IPS-18c (cell line): ENCODE measurements at regions not wholly inside any gene's neighbourhood (a gene's known extent, or its start where the extent isn't known, plus 50 kb on each side); places are given as distances from the start of the nearest gene placed in this dataset.

Source experiments
- H3K4me3 ChIP-seq: 2 replicates; pipeline ENCODE4 v1.7.0; 2013; ENCODE audit warnings: low read depth, mild to moderate bottlenecking, low read length, moderate library complexity; ENCODE audit not compliant: insufficient read depth
- H3K9me3 ChIP-seq: one replicate; pipeline ENCODE4 v1.6.1; 2013; ENCODE audit warnings: mild to moderate bottlenecking, low read length, moderate library complexity; ENCODE audit not compliant: control insufficient read depth, insufficient read depth

GRCh38 chr16:85390511-85391174 lies 222.5 kb upstream of the GSE1 start:
- H3K4me3 ChIP-seq = no peak overlapping the region
- H3K9me3 ChIP-seq = no peaks in the 10 kb centered on the region

GRCh38 chr16:85391175-85391707 lies 221.9 kb upstream of the GSE1 start:
- Histone ChIP-seq H3K4me3 (no peak overlapping the region), H3K9me3 (no peaks in the 10 kb centered on the region)

- Histone ChIP-seq H3K9me3 (no peaks in the 10 kb centered on the region), H3K4me3 (no peak overlapping the region)
Observed at GRCh38 chr16:85391769-85392583, 221.1 kb upstream of the GSE1 start.

GRCh38 chr16:85392756-85393673 lies 220.1 kb upstream of the GSE1 start:
- no peaks in the 10 kb centered on the region for H3K9me3 ChIP-seq
- H3K4me3 ChIP-seq = no peak overlapping the region

- Histone ChIP-seq H3K9me3 (no peaks in the 10 kb centered on the region), H3K4me3 (no peak overlapping the region)
Observed at GRCh38 chr16:85393674-85394451, 219.3 kb upstream of the GSE1 start.

GRCh38 chr16:85394456-85395206 lies 218.5 kb upstream of the GSE1 start:
- no peak overlapping the region for H3K4me3 ChIP-seq
- no peaks in the 10 kb centered on the region for H3K9me3 ChIP-seq

GRCh38 chr16:85395207-85395912 lies 217.8 kb upstream of the GSE1 start:
- Histone ChIP-seq H3K9me3 (no peaks in the 10 kb centered on the region), H3K4me3 (no peak overlapping the region)

GRCh38 chr16:85395913-85396878 lies 216.9 kb upstream of the GSE1 start:
- no peak overlapping the region for H3K4me3 ChIP-seq

GRCh38 chr16:85396879-85397871 lies 215.9 kb upstream of the GSE1 start:
- Histone ChIP-seq H3K9me3 (no peaks in the 10 kb centered on the region), H3K4me3 (no peak overlapping the region)

More at GRCh38 chr16:85395913-85396878, 216.9 kb upstream of the GSE1 start:
- H3K9me3 ChIP-seq = no peaks in the 10 kb centered on the region

- Histone ChIP-seq H3K9me3 (no peaks in the 10 kb centered on the region), H3K4me3 (no peak overlapping the region)
Observed at GRCh38 chr16:85398050-85398451, 215.1 kb upstream of the GSE1 start.

- no peaks in the 10 kb centered on the region for H3K9me3 ChIP-seq
- H3K4me3 ChIP-seq = no peak overlapping the region
Observed at GRCh38 chr16:85398688-85399582, 214.2 kb upstream of the GSE1 start.

- Histone ChIP-seq H3K4me3 (no peak overlapping the region), H3K9me3 (no peaks in the 10 kb centered on the region)
Observed at GRCh38 chr16:85399583-85400284, 213.4 kb upstream of the GSE1 start.
